Activated naive CD4-positive, alpha-beta T cell treated with Interleukin-2 at 50 U/mL for 16 hours (primary cell): ENCODE measurements at regions not wholly inside any gene's neighbourhood (a gene's known extent, or its start where the extent isn't known, plus 50 kb on each side); places are given as distances from the start of the nearest gene placed in this dataset.
"Not testable (repeated sequence)": the region's sequence is repeated elsewhere in the genome, so short reads cannot be mapped to it uniquely, and the experiment has no call there.

Experiments used
- DNase-seq: peaks from one replicate; pipeline ENCODE4 v3.0.0-alpha.2; 2020

- no peak for DNase-seq
Measured at GRCh38 chr5:116861097-116861496, 286.5 kb upstream of the SEMA6A start.

GRCh38 chr5:116859666-116860320 is 285.2 kb upstream of the SEMA6A start:
- DNase-seq, result no peak

GRCh38 chr5:116858705-116859333 is 284.2 kb upstream of the SEMA6A start:
- no peak for DNase-seq

- not testable (repeated sequence) for DNase-seq
Measured at GRCh38 chr5:116858020-116858419, 283.4 kb upstream of the SEMA6A start.

- no peak for DNase-seq
Measured at GRCh38 chr5:116856271-116856670, 281.6 kb upstream of the SEMA6A start.

GRCh38 chr5:116853992-116854391 is 279.4 kb upstream of the SEMA6A start:
- no peak for DNase-seq

- no peak for DNase-seq
Measured at GRCh38 chr5:116848954-116849581, 274.4 kb upstream of the SEMA6A start.

GRCh38 chr5:116847960-116848359 is 273.3 kb upstream of the SEMA6A start:
- DNase-seq, result no peak

- DNase-seq, result no peak
Measured at GRCh38 chr5:116844015-116844414, 269.4 kb upstream of the SEMA6A start.

- no peak for DNase-seq
Measured at GRCh38 chr5:116842514-116842961, 267.9 kb upstream of the SEMA6A start.

- DNase-seq, result no peak
Measured at GRCh38 chr5:116841734-116842133, 267.1 kb upstream of the SEMA6A start.

- no peak for DNase-seq
Measured at GRCh38 chr5:116838011-116838536, 263.5 kb upstream of the SEMA6A start.

GRCh38 chr5:116834796-116835515 is 260.3 kb upstream of the SEMA6A start:
- DNase-seq, result no peak

GRCh38 chr5:116830079-116830478 is 255.5 kb upstream of the SEMA6A start:
- DNase-seq, result no peak

GRCh38 chr5:116827078-116827477 is 252.5 kb upstream of the SEMA6A start:
- no peak for DNase-seq

GRCh38 chr5:116825486-116825885 is 250.9 kb upstream of the SEMA6A start:
- DNase-seq, result no peak

GRCh38 chr5:116824751-116825438 is 250.3 kb upstream of the SEMA6A start:
- no peak for DNase-seq

GRCh38 chr5:116814626-116815385 is 240.2 kb upstream of the SEMA6A start:
- DNase-seq, result no peak

GRCh38 chr5:116813906-116814305 is 239.3 kb upstream of the SEMA6A start:
- DNase-seq, result no peak

- no peak for DNase-seq
Measured at GRCh38 chr5:116813356-116813755, 238.7 kb upstream of the SEMA6A start.

- no peak for DNase-seq
Measured at GRCh38 chr5:116810951-116811350, 236.3 kb upstream of the SEMA6A start.

- no peak for DNase-seq
Measured at GRCh38 chr5:116806836-116807235, 232.2 kb upstream of the SEMA6A start.
